Mucosa of descending colon (tissue), 3 donors: ENCODE measurements at regions not wholly inside any gene's neighbourhood (a gene's known extent, or its start where the extent isn't known, plus 50 kb on each side); places are given as distances from the start of the nearest gene placed in this dataset.

Source experiments
- ATAC-seq: fragments of 200-7000 bp; cut with Tn5 transposase; one replicate; pipeline ENCODE4 v1.9.1; 2020; ENCODE audit warnings: mild to moderate bottlenecking, moderate library complexity
- DNase-seq, 3 donors: peaks; one replicate each; pipeline ENCODE4 v3.0.0-alpha.2; 2020
- H3K36me3 ChIP-seq: fragments of 200-600 bp; one replicate; pipeline ENCODE4 v1.8.0; 2021; ENCODE audit warnings: low read depth, mild to moderate bottlenecking
- H3K4me1 ChIP-seq: fragments of 200-600 bp; one replicate; pipeline ENCODE4 v1.8.0; 2021; ENCODE audit warnings: low read depth, mild to moderate bottlenecking
- H3K4me3 ChIP-seq: fragments of 200-600 bp; one replicate; pipeline ENCODE4 v1.8.0; 2021; ENCODE audit warnings: mild to moderate bottlenecking
- H3K9me3 ChIP-seq: fragments of 200-600 bp; one replicate; pipeline ENCODE4 v1.8.0; 2021; ENCODE audit warnings: mild to moderate bottlenecking
- CTCF ChIP-seq: fragments of 200-600 bp; IDR thresholded peaks from one replicate; pipeline ENCODE4 v1.8.0; 2022; ENCODE audit warnings: antibody characterized with exemption, mild to moderate bottlenecking
- intact Hi-C, 2 donors: fragments of 100-400 bp; cut with DNase I in 1 of 2; cut with micrococcal nuclease in 1 of 2; formaldehyde crosslinking; loops; one replicate each; pipeline versions ENCODE4 v1.11.0 to v1.11.1; 2022; cut with DNase I, micrococcal nuclease
- donor health status: DM: no; HTN: no; CAD: no; lungs with moderate emphysema.
- donor health status: DM: no; HTN: no; CAD: no.
- donor health status: DM: no; HTN: yes; CAD: no.

DNA sequence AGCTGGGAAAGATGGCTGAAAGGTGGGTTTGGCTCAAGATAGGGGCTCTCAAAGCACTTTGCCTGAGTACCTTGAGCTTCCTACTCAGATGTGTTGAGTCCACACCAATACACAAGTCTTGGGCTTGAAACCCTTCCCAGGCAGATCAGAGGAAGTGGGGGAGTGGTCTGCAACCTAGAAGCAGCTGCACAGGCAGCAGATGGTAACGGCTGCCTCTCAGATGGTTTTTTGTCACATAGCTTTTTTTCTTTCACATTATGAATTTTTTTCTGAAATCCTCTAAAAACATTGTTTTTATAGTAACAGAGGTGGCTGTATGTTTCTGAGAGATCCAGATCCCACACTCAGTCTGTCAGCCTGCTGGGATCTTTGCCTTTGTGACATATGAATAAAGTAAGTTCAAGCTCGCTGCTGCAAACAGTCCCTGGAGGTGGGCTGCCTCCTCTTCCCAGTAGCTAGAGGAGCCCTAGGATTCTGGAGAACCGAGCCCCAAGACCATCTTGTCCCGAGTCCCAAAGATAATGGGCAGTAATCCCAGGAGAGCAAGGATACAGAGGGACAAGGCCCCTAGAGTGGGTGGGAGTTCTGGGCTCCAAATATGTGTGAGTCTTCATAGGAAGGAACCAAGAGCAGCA lies 97.1 kb upstream of the TOP1 start:
- no peak overlapping the region for H3K4me3 ChIP-seq
- DNase-seq (no peak), ATAC-seq (no peak)
- no peaks in the 10 kb centered on the region for H3K9me3 ChIP-seq
- TF ChIP-seq CTCF, result no peak
- intact Hi-C loops, result no loop called here
- no peaks in the 10 kb centered on the region for H3K4me1 ChIP-seq
- H3K36me3 ChIP-seq, result no peaks in the 10 kb centered on the region

GRCh38 chr20:40932436-40932835 lies 96.2 kb upstream of the TOP1 start:
- no peak for TF ChIP-seq CTCF

GRCh38 chr20:40933758-40934157 lies 94.9 kb upstream of the TOP1 start:
- DNase-seq, result no peak
- Histone ChIP-seq H3K36me3 (no peaks in the 10 kb centered on the region), H3K4me3 (no peak overlapping the region), H3K4me1 (no peaks in the 10 kb centered on the region), H3K9me3 (no peaks in the 10 kb centered on the region)
- intact Hi-C loops, result no loop called here
- ATAC-seq, result no peak
- no peak for TF ChIP-seq CTCF

More at GRCh38 chr20:40932436-40932835, 96.2 kb upstream of the TOP1 start:
- Histone ChIP-seq H3K36me3 (no peaks in the 10 kb centered on the region), H3K9me3 (no peaks in the 10 kb centered on the region), H3K4me1 (no peaks in the 10 kb centered on the region), H3K4me3 (no peak overlapping the region)
- DNase-seq, result no peak
- ATAC-seq, result no peak
- intact Hi-C loops, result no loop called here

DNA sequence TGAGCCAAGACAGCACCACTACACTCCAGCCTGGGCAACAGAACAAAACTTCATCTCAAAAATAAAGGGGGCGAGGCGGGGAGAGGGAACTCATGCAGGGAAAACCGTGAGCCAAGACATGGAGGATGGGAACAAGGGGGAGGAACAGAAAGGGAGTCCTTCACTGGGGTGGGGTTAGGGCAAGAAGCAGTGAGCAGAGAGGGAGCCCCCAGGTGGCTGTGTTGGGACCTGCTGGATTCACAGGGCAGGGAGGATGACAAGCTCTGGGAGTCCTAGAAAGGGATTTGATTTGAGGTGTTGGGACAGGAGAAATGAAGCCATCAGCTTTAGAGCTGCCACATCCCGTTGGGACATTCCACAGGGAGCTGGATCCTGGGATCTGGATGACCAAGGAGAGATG lies 90.6 kb upstream of the TOP1 start:
- no peak for ATAC-seq
- TF ChIP-seq CTCF, result no peak
- no peak overlapping the region for H3K4me3 ChIP-seq
- H3K4me1 ChIP-seq, result no peaks in the 10 kb centered on the region
- DNase-seq, result peak in 1 of 3 donors; percentile 9
- intact Hi-C loops, result no loop called here
- no peaks in the 10 kb centered on the region for H3K9me3 ChIP-seq
- H3K36me3 ChIP-seq, result no peaks in the 10 kb centered on the region

GRCh38 chr20:40939667-40940066 lies 89.0 kb upstream of the TOP1 start:
- no peak for ATAC-seq
- no peak overlapping the region for H3K4me3 ChIP-seq
- no peaks in the 10 kb centered on the region for H3K9me3 ChIP-seq
- intact Hi-C loops, result no loop called here
- no peaks in the 10 kb centered on the region for H3K4me1 ChIP-seq
- DNase-seq, result no peak
- H3K36me3 ChIP-seq, result no peaks in the 10 kb centered on the region
- no peak for TF ChIP-seq CTCF

DNA sequence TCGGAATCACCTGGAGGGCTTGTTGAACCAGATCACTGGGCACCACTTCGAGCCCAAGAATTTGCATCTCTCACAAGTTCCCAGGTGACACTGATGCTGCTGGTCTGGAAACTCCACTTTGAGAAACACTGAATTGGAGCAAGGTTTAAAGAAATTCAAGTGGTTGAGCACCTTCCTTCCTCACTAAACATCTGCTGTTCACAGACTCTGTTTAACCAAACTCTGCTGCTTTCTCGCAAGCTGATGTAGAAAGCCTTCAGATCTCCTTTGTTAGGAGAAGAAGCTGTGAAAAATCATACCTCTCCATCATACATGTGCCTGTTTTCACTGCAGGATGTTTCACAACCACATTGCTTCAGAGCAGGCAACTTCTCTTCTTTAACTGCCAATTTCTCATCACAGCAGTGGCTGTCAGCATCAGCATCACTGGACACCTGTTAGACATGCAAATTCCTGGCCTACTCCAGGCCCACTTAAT lies 87.5 kb upstream of the TOP1 start:
- no peak for DNase-seq
- H3K4me3 ChIP-seq, result no peak overlapping the region
- no peaks in the 10 kb centered on the region for H3K4me1 ChIP-seq
- intact Hi-C loops, result no loop called here
- H3K36me3 ChIP-seq, result no peaks in the 10 kb centered on the region
- no peak for TF ChIP-seq CTCF
- H3K9me3 ChIP-seq, result no peaks in the 10 kb centered on the region
- no peak for ATAC-seq
